LNCaP clone FGC (cell line): ENCODE measurements at regions not wholly inside any gene's neighbourhood (a gene's known extent, or its start where the extent isn't known, plus 50 kb on each side); places are given as distances from the start of the nearest gene placed in this dataset.
A peak's percentile ranks its signal among the peaks of the same experiment; 100 is the strongest.

Experiments used
- DNase-seq: peaks from one replicate; pipeline ENCODE4 v3.0.0-alpha.2; 2011; ENCODE audit warnings: low read depth
- H3K4me3 ChIP-seq: 2 replicates; pipeline ENCODE4 v1.5.1; 2011; ENCODE audit warnings: mild to moderate bottlenecking, low read depth, low read length, control low read depth
- TF ChIP-seq, protein P1 (sequence below): IDR thresholded peaks from 2 replicates; pipeline ENCODE4 v1.5.1; 2012; ENCODE audit warnings: mild to moderate bottlenecking; ENCODE audit not compliant: control insufficient read depth, insufficient read depth; ENCODE audit errors: extremely low read depth

DNA sequence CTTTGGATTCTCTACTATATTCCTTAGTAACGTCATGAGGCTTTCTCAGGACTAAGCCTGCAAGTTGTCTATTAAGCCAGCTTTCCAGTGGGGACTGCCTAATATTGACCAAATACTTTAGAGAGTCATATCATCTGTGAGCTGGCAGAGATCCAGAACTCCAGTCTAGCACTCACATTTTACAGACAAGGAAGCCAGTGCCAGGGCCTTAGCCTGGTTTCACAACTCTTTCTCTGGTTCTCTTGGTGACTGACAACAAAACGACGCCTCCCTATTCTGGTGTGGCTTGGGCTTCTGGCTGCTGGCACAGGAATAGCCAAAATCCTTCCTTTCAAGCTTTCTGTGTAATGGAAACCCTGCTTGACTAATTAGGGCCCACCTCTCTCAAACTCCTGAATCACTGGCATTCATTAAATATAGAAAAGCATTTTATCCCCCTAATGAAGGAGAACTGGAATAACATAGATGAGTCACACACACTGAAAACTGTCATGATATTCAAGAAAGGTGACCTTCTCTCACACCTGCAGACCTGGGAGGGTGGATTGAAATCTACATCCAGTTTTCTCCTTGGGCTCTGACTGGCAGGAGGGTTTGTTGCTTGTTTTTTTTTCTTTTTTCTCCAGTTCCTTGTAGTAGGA, 75.2 kb upstream of the UBL3 start:
- DNase-seq, result peak; percentile 93
- TF ChIP-seq, protein P1, sequence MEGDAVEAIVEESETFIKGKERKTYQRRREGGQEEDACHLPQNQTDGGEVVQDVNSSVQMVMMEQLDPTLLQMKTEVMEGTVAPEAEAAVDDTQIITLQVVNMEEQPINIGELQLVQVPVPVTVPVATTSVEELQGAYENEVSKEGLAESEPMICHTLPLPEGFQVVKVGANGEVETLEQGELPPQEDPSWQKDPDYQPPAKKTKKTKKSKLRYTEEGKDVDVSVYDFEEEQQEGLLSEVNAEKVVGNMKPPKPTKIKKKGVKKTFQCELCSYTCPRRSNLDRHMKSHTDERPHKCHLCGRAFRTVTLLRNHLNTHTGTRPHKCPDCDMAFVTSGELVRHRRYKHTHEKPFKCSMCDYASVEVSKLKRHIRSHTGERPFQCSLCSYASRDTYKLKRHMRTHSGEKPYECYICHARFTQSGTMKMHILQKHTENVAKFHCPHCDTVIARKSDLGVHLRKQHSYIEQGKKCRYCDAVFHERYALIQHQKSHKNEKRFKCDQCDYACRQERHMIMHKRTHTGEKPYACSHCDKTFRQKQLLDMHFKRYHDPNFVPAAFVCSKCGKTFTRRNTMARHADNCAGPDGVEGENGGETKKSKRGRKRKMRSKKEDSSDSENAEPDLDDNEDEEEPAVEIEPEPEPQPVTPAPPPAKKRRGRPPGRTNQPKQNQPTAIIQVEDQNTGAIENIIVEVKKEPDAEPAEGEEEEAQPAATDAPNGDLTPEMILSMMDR, result no peak
- H3K4me3 ChIP-seq, result no peak overlapping the region

DNA sequence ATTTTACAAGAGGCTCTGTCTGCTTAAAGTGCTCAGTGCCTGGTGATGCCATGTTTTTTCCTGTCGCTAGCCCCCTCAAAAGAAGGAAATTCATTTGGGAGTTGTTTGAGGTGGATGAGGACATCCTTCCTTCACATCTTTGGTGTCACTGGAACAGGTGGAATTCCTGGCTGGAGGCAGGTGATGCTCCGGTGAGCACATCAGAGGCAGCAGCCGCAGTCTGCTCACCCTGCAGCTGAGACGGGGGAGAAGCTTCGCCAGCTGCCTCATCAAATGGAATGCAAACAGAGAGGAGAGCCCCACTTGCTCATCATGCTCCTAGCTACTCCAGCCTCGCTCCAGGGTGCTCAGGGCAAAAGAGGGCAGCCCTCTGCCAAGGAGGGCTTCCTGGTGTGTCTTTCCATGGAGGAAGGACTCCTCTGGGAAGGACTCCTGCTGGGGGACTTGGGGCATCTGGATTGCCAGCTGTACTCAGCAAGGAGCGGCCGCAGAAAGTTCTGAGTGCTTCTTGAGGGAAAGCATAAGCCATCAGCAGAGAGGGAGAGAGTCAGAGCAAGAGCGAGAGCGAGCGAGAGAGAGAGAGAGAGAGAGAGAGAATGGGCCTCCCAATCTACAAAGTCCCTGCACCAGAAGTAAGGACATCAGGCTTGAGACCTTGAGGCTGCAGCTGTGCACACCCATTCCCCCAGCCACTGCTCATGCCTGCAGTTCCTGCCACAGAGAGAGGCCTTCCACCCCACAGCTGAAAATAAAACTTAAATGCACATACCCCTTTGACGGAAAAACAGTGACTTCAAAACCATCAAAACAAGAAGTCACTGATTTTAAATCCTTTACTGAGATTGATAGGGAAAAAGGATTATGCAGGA, 74.3 kb upstream of the UBL3 start:
- TF ChIP-seq, protein P1, result no peak
- no peak overlapping the region for H3K4me3 ChIP-seq
- DNase-seq, result no peak

DNA sequence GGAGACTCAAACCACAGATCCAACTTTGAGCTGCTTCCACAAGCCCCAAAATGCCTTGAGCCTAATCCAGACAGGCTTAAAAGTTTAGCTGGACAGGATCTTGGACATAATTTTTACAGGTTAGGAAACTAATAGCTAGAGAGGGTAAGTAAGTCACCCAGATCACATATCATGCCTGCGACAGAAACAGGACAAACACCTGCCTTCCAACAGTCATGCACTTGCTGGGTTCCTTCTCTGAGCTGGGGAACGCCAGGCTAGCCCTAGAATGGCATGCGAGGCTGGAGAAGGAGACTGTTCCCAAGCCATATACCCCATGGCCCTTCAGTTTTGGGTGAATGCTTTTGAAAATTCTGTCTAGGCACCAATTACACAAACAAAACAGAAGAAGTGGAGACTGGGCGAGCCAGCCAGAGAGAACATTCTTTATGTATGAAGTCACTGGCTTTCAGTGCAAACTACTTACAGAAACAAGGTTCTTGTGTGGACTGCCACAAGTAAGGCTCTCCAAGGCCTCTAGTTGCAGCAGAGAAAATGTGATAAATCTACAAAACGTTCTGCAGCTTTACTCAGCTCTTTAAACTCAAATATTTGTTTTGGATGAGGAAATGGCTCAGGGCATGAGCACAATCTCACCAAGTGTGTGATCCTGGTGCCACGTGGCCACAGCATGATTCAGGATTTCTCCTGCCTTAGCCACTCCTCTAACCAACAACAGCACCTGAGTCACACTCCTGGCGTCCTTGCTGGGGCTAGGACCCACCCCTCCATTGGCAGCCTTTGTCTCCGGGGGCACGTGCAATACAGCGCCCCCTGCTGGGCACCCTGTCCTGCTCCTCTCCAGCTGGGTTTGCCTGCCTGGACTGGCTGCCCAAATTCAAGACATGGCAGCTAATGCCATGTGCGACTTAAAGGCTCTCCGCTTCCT, 73.4 kb upstream of the UBL3 start:
- TF ChIP-seq, protein P1, result peak; percentile 69
- H3K4me3 ChIP-seq, result 0 out of 2 replicates have a peak overlapping the region, but pooled peaks have one; percentile 0
- peak; percentile 98 for DNase-seq

DNA sequence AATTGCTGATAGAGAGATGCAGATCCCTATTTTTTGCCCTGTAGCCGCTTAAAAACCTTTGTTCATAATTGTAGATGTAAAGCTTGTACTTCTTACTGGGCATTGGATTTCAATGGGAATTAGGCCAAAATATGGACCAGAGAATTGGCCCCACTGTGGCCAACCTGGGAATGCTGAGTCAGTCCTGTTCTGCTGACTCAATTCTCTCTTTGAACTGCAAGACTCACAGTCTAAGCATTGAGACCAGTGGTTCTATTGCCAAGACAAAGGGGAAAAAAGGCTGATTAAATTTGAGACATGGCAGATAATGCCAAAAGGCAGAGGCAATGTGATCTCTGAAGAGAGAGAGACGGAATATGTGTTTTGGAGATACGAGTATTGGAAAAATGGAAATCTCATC, 72.5 kb upstream of the UBL3 start:
- no peak overlapping the region for H3K4me3 ChIP-seq
- DNase-seq, result no peak

DNA sequence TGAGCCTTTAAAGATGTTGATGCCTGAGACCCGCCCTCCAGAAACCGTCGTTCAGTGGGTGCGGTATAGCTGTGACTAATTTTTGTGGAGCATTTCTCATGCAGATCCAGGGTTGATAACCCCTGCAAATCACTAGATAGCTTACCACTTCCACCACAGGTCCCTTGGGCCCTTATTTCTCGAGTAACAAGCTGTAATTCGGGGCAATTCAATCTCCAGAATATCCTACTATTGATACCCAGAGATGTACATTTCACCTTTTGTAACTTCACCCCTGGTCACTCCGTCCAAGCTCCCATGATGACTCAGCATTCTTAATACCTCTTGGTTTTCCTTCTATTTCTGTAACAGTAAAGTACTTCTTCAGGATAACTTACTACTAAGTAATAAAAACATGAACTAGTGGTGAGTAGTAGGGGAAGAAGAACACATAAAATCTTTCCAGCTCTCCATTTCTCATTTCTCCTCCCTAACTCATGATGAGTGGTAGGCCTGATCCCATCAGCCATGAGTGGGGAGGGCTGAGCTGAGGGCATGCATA, 71.9 kb upstream of the UBL3 start:
- TF ChIP-seq, protein P1, result no peak
- DNase-seq, result no peak
- no peak overlapping the region for H3K4me3 ChIP-seq

More for the DNA sequence above, 72.5 kb upstream of the UBL3 start:
- TF ChIP-seq, protein P1, result no peak

DNA sequence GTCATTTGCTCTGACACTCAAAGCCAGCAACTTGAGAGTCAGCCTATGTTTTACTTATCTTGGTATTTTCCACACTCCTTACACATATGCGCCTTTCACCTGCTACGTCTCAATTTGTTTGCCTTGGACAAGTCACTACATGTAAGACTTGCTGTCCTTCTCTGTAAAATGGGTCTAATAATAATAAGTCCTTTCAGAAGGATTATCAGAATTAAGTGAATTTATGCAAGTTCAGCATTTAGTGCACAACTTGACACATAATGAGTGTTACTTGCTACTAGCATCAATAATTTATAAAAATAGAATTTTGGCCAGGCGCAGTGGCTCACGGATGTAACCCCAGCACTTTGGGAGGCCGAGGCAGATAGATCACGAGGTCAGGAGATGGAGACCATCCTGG, 71.1 kb upstream of the UBL3 start:
- TF ChIP-seq, protein P1, result no peak
- no peak overlapping the region for H3K4me3 ChIP-seq
- DNase-seq, result no peak
